Posterior cingulate gyrus (tissue), 11 donors: ENCODE measurements at regions not wholly inside any gene's neighbourhood (a gene's known extent, or its start where the extent isn't known, plus 50 kb on each side); places are given as distances from the start of the nearest gene placed in this dataset.

Experiments used
- DNase-seq, 10 donors: peaks; one replicate each; pipeline versions ENCODE4 v3.0.0 to v3.0.0-alpha.2; 2020 to 2021; ENCODE audit warnings: mixed read lengths in 3 of 10
- intact Hi-C: fragments of 100-400 bp; cut with DNase I; formaldehyde crosslinking; loops from one replicate; pipeline ENCODE4 v1.15.1; 2023

GRCh38 chr2:151037434-151037833 is 224.2 kb downstream of the RBM43 start:
- DNase-seq = no peak
- intact Hi-C loops = no loop called here

- intact Hi-C loops = no loop called here
- DNase-seq = no peak
Measured at GRCh38 chr2:151033271-151034248, 228.1 kb downstream of the RBM43 start.

DNA sequence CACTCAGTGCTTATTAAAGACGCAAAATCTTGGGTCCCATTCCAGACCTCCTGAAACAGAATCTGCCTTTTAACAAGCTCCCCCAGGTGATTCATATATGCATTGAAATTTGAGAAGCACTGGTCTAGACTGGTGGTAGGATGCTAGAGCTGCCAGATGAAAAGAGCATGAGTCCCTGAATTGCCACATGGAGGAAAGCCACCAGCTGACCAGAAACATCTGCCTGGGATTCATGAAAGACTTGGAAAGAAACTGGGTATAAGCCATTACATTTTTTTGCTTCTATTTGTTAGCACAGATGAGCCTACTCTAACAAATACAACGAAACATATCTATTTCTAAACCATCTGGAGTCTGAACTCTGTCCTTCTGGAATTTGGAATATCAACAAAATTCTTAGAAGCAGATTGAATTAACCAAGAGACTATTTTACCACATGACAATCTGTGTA is 228.9 kb downstream of the RBM43 start:
- no peak for DNase-seq
- intact Hi-C loops = no loop called here

- no peak for DNase-seq
- intact Hi-C loops = no loop called here
Measured at GRCh38 chr2:151030663-151031230, 230.9 kb downstream of the RBM43 start.

- intact Hi-C loops = no loop called here
- DNase-seq = no peak
Measured at GRCh38 chr2:151029406-151030157, 232.1 kb downstream of the RBM43 start.

- intact Hi-C loops = no loop called here
Measured at GRCh38 chr2:151028691-151029176, 232.9 kb downstream of the RBM43 start.

DNA sequence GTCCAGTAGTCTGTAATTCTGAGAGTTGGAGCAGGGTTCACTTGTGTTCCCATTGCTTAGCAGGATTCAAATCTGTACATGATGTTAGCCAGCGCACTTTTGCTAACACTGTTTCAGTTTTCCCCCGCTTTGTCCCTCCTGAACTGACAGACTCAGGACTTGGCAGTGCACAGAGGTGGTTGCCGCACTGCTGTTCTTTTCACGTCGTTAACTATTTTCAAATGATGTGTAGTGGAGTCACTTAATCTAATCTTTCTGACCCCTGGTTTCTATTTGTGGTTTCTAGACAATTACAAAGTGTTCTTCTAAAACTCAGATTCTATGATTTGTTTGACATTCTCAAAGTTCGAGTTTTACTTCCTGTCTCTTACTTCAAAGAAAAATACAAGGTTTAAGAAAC is 234.5 kb downstream of the RBM43 start:
- intact Hi-C loops = no loop called here
- DNase-seq = no peak

More at GRCh38 chr2:151028691-151029176, 232.9 kb downstream of the RBM43 start:
- DNase-seq = no peak

DNA sequence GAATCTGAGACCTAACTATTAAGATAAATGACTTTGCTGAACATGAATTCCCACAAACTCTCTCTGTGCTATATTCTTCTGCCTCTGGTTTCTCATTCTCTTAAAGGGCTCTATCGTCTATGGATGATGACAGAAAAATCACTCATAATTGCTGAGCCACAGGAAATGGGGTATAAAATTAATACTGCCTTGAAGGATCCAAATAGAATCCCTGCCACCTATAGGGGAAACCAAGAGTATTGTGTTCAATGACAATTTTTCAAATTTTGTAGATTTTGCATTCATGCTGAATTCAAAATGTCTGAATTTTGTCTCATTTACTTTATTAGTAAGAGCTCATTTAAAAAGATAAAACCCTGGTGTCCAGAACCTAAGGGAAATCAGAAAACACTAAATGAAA is 235.8 kb downstream of the RBM43 start:
- intact Hi-C loops = no loop called here

GRCh38 chr2:151024696-151025251 is 236.9 kb downstream of the RBM43 start:
- no peak for DNase-seq
- intact Hi-C loops = no loop called here

More for the DNA sequence above, 235.8 kb downstream of the RBM43 start:
- no peak for DNase-seq

- intact Hi-C loops = no loop called here
- no peak for DNase-seq
Measured at GRCh38 chr2:151021747-151022452, 239.8 kb downstream of the RBM43 start.

DNA sequence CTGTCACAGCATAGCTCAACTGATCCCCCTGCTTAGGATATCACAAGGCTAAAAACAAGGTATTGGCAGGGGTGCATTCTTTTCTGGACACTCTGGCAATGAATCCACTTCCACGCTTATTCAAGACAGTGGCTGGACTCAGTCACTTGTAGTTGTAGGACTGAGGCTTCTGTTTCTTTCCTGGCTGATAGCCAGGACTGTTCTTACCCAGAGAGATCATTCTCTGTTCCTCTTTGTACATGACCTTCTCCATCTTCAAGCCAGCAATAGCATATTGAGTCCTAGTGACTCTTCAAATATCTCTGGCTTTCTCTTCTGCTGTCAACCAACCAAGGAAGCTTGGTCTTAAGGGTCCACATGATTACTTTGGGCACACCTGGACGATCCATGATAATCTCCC is 241.3 kb downstream of the RBM43 start:
- intact Hi-C loops = no loop called here
- no peak for DNase-seq

DNA sequence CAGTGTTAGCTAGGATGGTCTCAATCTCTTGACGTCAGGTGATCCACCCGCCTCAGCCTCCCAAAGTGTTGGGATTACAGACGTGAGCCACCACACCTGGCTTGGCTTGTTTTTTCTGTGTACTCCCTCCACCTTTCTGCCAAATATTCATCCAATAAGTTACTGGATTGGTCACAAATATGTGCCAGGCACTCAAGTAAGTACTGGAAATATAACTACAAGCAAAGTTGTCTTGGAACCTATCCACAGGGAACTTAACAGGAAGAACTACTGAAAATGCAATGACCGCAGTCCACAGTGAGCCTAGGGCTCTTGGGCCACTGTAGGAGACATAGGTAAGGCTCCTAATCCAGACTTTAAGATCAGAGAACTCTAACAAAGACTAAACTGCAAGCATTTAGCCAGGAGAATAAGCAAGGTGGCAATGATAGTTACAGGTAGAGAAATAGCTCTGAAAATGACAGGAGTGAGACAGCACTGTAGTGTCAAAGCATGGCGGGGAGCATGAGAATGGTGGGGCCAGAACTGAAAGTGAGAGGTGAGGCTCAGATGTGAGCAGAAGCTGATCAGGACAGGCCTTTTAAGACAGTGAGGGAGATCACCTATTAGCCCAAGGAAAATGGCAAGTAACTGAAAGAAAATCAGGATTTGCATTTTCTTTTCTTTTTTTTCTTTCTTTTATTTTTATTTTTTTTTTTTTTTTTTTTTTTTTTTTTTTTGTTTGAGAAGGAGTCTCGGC is 252.1 kb downstream of the RBM43 start:
- intact Hi-C loops = no loop called here
- DNase-seq = no peak

DNA sequence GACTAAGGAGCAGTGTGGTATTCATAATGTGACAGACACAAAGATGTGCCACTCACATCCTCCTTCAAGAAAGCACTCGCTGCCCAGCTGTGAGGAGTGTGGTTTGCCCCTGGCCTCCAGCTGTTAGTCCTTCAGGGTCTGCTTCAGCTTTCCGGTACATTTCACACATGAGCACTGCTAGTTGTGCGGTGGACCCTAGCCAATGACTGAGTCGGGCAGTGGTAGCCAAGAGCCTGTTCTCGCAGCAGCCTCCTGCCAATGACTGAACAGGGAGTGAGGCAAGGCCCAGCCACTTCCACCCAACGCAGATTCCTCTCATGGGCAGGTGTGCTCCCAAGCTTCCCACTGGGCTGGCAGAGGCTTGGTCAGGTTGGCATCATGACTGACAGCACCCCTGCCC is 254.3 kb downstream of the RBM43 start:
- intact Hi-C loops = no loop called here
- peak in 3 of 10 donors; percentile 7 to 12 (median 11) for DNase-seq

GRCh38 chr2:151002959-151003600 is 258.6 kb downstream of the RBM43 start:
- no peak for DNase-seq
- intact Hi-C loops = no loop called here

DNA sequence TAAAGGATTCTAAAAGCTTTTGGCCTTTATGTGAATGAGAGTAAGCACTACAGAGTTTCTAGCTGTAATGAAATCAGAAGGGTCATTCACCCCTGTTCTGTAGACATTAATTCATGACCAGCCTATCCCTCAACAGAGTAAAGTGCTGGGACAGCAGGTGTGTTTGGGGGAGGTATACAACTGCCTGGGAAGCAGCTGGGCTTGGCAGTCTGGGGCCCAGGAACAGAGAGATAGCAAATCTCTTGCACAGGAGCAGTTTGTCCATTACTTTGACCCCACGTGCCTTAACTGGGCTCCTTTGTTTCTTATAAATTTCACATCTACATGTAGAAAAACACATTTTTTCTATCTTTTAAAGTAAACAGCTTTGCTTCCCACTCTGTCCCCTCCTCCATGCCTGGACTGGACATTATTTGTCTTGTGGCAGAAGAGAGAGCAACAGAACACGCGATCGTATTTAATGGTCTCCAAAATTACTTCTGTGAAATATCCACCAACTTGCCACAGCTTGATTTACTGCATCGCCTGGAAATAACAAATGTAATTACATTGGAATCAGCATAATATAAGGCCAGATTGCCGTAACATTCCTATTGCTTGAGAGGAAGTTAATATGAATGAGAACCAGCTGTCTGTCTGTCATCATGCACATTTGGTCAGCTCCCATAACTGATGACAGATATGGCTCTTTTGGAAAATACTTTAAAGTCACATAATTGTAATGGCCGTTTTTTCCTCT is 263.8 kb downstream of the RBM43 start:
- intact Hi-C loops = no loop called here

GRCh38 chr2:150997066-150997465 is 264.6 kb downstream of the RBM43 start:
- DNase-seq = no peak
- intact Hi-C loops = no loop called here

More for the DNA sequence above, 263.8 kb downstream of the RBM43 start:
- no peak for DNase-seq

- no peak for DNase-seq
- intact Hi-C loops = no loop called here
Measured at GRCh38 chr2:150994076-150994475, 267.6 kb downstream of the RBM43 start.

DNA sequence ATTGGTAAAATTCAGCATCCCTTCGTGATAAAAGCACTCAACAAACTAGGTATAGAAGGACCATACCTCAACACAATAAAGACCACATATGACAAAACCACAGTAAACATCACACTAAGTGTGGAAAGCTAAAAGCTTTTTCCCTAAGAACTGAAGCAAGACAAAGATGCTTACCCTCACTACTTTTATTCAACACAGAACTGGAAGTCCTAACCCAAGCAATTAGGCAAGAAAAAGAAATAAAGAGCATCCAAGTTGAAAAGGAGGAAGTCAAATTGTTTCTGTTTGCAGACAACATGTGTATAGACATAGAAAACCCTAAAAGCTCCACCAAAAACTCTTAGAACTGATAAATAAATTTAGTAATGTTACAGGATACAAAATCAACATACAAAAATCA is 271.7 kb downstream of the RBM43 start:
- intact Hi-C loops = no loop called here
- DNase-seq = no peak
